Omental fat pad (tissue), 3 donors: ENCODE measurements at regions not wholly inside any gene's neighbourhood (a gene's known extent, or its start where the extent isn't known, plus 50 kb on each side); places are given as distances from the start of the nearest gene placed in this dataset.

Experiments
- ATAC-seq: fragments of 150-250 bp; one replicate; pipeline ENCODE4 v1.9.1; 2016; ENCODE audit warnings: mild to moderate bottlenecking, moderate library complexity; ENCODE audit not compliant: low FRiP score
- DNase-seq: peaks from one replicate; pipeline ENCODE4 v3.0.0-alpha.2; 2019; ENCODE audit warnings: low spot score
- CTCF ChIP-seq, 3 donors: fragments of 450-650 bp; IDR thresholded peaks; one replicate each; pipeline ENCODE4 v1.5.1; 2016 to 2017; ENCODE audit warnings: antibody characterized with exemption in 3 of 3, mild to moderate bottlenecking in 3 of 3, moderate library complexity in 2 of 3

GRCh38 chr15:62218841-62219240 is 53.8 kb upstream of the C2CD4B start:
- no peak for DNase-seq
- TF ChIP-seq CTCF (IDR thresholded peaks at IDR 0.05) = no peak
- no peak for ATAC-seq

- DNase-seq = no peak
- TF ChIP-seq CTCF (IDR thresholded peaks at IDR 0.05) = no peak
Observed at GRCh38 chr15:62219799-62220198, 54.7 kb upstream of the C2CD4B start.

GRCh38 chr15:62223020-62223419 is 57.9 kb upstream of the C2CD4B start:
- no peak for ATAC-seq
- no peak for TF ChIP-seq CTCF (IDR thresholded peaks at IDR 0.05)
- DNase-seq = no peak

More at GRCh38 chr15:62219799-62220198, 54.7 kb upstream of the C2CD4B start:
- ATAC-seq = no peak

- TF ChIP-seq CTCF (IDR thresholded peaks at IDR 0.05) = no peak
- ATAC-seq = no peak
Observed at GRCh38 chr15:62228604-62229003, 63.5 kb upstream of the C2CD4B start.

GRCh38 chr15:62231856-62232255 is 66.8 kb upstream of the C2CD4B start:
- no peak for DNase-seq
- no peak for TF ChIP-seq CTCF (IDR thresholded peaks at IDR 0.05)
- no peak for ATAC-seq

More at GRCh38 chr15:62228604-62229003, 63.5 kb upstream of the C2CD4B start:
- DNase-seq = no peak

- ATAC-seq = no peak
- TF ChIP-seq CTCF (IDR thresholded peaks at IDR 0.05) = no peak
- DNase-seq = no peak
Observed at GRCh38 chr15:62240121-62241096, 75.3 kb upstream of the C2CD4B start.
